H1 (cell line): ENCODE measurements at regions not wholly inside any gene's neighbourhood (a gene's known extent, or its start where the extent isn't known, plus 50 kb on each side); places are given as distances from the start of the nearest gene placed in this dataset.

ENCODE experiments used
- CHD7 ChIP-seq: fragments of 300-600 bp; sonication (generic); IDR thresholded peaks from 2 replicates; pipeline ENCODE4 v1.7.1; 2012; ENCODE audit warnings: low read length, moderate library complexity, mild to moderate bottlenecking, inconsistent platforms; ENCODE audit not compliant: insufficient replicate concordance
- JUN ChIP-seq: IDR thresholded peaks from 2 replicates; pipeline ENCODE4 v1.6.1; 2011; ENCODE audit warnings: low read depth, mild to moderate bottlenecking, improper control_type of control experiment, low read length
- RAD21 ChIP-seq, 2 experiments: IDR thresholded peaks in 1 of 2; conservative IDR thresholded peaks in 1 of 2; 2 replicates each; pipeline ENCODE4 v1.6.1; 2011; ENCODE audit warnings: low read depth in 2 of 2, low read length in 2 of 2, improper control_type of control experiment in 1 of 2, inconsistent platforms in 1 of 2, mild to moderate bottlenecking in 1 of 2, moderate library complexity in 1 of 2

GRCh38 chr5:165712011-165712410 lies 2206.6 kb downstream of the MAT2B start (continued):
- TF ChIP-seq CHD7 = no peak
- no peak for TF ChIP-seq JUN
- no peak for TF ChIP-seq RAD21 (IDR thresholded peaks at IDR 0.05 in 1 of 2, conservative IDR thresholded peaks at IDR 0.05 in 1 of 2; ENCODE audit: low read depth in 2 of 2, low read length in 2 of 2)
- TF ChIP-seq, all 59 proteins: peak for 0
